NCI-H146 (cell line): ENCODE measurements at regions not wholly inside any gene's neighbourhood (a gene's known extent, or its start where the extent isn't known, plus 50 kb on each side); places are given as distances from the start of the nearest gene placed in this dataset.
"Not testable (repeated sequence)": the region's sequence is repeated elsewhere in the genome, so short reads cannot be mapped to it uniquely, and the experiment has no call there.

Experiments used
- DNase-seq: peaks from one replicate; lab custom pipeline; 2025; lab: John Stamatoyannopoulos, UW

DNA sequence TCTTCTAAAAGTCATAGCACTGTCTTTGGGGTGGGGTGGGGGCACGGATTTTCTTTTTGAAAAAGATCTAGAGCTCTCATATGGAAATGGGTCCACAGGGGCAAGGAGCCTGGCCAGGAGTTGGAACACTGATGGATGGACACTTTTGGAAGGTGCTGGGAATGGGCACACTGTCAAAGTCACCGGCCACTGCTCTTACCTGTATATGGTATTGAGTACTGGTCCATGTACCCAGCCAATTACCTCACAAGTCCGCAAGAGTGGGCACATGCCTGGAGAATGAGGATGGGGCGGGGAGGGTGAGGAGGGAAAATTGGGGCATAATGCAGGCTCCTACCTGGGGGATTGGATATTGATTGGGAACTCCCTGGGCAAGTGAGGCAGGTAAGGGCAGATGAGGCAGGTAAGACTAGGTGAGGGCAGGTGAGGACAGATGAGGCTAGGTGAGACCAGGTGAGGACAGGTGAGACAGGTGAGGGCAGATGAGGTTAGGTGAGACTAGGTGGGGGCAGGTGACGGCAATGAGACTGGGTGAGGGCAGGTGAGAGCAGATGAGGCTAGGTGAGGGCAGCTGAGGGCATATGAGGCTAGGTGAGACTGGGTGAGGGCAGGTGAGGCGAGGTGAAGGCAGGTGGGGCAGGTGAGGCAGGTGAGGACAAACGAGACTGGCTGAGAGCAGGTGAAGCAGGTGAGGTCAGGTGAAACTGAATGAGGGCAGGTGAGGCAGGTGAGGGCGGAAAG, 167.9 kb downstream of the NRN1 start:
- DNase-seq: no peak

DNA sequence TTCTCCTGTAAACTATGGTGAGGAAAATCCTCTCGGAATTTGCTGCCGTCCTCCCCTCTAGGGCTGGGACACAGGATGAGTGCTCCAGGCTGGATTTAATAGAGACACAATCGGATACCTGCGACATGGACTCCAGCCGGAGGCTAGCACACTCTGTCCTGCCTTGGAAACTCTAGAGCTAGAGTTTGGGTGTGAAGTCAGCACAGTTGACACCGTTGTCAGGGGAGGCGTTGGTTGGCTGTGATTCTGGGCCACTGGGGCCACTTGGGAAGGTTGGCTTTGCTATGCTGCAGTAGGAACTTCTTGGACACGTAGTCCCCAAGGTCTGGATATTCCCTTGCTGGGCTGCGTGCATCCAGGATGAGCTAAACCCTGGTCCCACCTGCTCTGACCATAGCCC, 169.4 kb downstream of the NRN1 start:
- no peak for DNase-seq

DNA sequence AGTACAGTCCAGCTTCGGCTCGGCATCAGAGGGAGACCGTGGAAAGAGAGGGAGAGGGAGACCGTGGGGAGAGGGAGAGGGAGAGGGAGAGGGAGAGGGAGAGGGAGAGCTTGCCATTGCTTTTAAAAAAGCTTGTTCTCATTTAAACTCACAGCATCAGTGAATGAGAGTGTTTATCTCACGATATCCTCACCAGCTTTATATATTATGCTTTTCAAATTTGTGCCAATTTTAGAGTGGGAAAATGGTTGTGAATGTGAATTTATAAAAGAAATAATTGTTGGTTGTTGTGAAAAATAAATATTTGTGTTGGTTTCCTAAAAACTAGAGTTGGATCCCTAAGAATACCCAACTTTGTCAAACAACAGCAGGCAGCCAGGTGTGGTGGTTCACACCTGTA, 170.1 kb downstream of the NRN1 start:
- not testable (repeated sequence) for DNase-seq

DNA sequence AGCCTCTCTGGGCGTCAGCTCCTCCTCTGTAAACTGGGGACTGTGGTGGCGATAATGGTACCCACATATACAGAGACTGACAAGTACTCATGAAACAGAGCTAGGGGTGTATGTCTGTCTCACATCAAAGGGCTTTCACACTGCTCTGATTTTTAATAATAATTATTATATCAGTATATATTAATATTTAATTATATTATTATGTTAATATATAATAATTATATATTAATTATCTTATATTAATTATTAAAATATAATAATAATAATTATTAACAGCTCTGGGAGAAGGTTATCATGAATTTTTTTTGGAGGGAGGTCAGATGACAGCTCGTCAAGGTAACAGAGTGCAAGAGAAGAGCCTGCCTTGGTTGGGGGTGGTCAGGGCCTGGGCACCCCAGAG, 173.6 kb downstream of the NRN1 start:
- DNase-seq: no peak

DNA sequence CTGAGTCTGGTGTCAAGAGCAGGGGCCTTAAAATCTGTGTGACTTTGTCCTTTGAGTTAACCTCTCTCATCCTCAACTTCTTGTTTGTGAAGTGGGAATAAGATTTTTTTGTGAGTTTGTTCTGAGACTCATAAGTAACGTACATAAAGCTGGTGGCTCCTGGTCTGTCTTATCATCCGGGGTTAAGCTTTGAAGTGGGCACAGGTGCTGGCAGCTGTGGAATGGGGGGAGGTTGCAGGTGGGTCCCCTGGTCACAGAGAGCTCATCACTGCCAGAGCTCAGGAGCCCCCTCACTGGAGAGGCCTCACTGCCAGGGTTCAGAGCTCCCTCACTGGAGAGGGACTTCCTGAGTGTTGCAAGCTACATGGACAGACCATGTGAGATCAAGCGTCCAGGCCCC, 174.1 kb downstream of the NRN1 start:
- no peak for DNase-seq

DNA sequence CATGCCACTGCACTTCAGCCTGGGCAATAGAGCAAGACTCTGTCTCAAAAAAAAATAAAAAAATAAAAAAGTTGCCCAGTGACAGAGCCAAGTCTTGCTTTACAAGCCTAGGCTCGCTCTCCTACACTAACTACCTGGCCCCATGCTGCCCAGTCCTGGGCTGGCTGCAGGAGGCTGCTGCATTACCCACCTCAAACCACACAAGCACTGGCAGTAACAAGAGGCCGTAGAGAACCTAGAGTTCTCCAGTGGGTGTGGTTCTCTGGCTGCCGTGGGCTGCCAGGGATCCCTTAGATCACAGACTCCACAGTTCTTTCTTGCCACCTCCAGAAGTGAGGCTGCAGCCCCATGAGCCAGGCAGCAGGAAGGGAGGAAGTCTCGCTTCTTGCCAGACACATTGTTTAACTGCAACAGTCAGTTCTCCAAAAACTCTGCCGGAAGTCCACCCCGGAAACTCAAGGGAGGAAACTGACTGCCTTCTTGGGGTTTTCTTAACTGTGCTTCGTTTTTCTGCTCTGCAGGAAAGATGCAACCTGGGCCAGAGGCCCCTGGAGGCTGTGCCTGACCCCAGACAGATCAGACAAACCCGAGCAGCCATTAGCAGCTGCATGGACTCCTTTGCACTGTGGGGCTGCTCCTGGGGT, 175.4 kb downstream of the NRN1 start:
- DNase-seq: not testable (repeated sequence)

DNA sequence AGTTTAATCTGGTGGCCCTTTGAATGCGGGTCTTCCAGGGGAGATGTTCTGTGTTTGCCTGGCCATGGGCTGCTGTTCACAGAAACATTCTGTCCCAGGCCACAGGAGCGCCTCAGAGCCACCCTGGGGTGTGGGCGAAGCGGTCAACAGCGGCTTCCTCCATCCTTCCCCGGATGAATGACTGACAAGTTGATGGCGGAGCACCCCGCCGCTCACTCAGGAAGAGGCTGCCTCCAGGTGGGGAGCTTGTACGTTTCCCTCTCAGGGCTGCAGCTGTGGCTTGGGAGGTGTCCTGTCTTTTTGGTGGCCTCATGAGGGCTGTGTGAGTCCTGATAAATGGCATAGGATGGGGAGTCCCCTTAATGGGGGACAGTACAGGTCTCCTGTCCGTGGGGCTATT, 178.4 kb downstream of the NRN1 start:
- no peak for DNase-seq

DNA sequence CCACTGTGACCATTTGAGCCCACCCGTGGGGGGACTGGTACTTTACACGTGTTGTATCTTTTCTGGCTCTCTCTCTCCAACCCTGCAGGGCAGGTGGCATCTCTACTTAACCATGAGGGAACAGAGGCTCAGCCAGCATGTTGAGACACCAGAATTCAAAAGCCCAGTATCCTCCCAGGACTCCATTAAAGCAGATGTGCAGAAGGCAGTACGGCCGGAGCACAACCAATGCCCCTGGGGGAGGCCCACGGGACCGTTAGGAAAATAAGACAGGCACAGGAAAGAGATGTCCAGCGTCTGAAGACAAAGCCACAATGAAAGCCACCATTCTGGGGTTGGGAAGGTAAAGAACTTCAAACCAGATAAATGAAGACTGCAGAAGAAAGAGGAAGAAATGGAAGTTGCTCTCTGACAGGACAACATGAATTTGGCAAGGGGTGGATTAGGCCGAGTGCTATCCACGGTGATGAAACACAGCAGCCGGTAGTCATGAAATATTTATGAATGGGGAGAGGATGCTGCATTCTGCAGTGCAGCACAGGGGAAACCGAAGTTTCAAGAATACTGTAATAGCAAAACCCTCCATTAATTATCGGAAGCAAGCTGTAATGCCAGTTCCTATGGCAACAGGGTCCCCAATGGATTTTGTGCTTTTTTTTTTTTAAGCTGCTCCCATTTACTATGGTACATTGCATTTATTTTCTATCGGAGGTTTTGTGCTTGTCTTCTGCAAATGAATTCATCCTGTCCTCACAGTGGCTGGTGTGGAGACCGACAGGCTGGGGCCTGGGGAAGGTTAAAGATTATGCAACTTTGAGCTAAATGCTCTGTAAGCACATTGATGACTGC, 179.4 kb downstream of the NRN1 start:
- DNase-seq: no peak

DNA sequence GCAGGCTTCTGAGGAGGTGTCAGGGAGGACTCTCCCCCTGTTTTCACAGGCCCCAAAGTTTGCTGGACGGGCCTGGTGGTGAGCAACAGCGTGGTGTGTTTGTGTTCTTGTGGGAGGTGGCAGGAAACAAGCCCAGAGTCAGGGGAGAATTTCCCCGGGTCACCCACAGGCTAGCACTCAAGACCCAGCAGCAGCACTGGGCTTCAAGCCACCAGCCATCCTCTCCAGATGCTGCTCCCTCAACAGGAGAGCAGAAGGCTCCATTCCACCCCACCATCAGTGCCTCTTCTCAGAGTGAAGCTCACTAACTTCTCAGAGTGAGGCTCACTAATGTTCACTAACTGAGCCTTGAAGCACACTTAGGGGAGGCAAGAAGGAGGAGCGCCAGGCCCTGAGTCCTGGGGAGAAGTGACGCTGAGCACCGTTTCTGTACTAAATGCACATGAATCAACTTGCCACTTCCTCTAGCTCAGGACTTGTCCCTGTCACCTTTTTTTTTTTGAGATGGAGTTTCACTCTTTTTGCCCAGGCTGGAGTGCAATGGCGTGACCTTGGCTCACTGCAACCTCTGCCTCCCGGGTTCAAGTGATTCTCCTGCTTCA, 182.2 kb downstream of the NRN1 start:
- not testable (repeated sequence) for DNase-seq
